Calu3 (cell line): ENCODE measurements at regions not wholly inside any gene's neighbourhood (a gene's known extent, or its start where the extent isn't known, plus 50 kb on each side); places are given as distances from the start of the nearest gene placed in this dataset.

ENCODE experiments used
- BruUV-seq: library from RNA; stranded (reverse); fragments of 400-500 nt; replicated peaks from 2 replicates; lab custom pipeline; 2021; lab: Mats Ljungman, UMichigan
- CTCF ChIA-PET: fragments of 300-600 bp; sonication (Branson Sonifier 250); formaldehyde crosslinking; loops from one replicate; lab custom pipeline; 2022; ENCODE audit warnings: antibody characterized with exemption; lab: Charles Lee
- DNase-seq: peaks from one replicate; pipeline ENCODE4 v3.0.0; 2022
- H3K27ac Mint-ChIP-seq: one replicate; pipeline ENCODE4 v1.8.0; 2022; ENCODE audit warnings: mixed read lengths; ENCODE audit not compliant: unreplicated experiment
- H3K27me3 Mint-ChIP-seq: one replicate; pipeline ENCODE4 v1.8.0; 2022; ENCODE audit warnings: mixed read lengths; ENCODE audit not compliant: unreplicated experiment
- H3K36me3 Mint-ChIP-seq: one replicate; pipeline ENCODE4 v1.8.0; 2022; ENCODE audit warnings: mild to moderate bottlenecking, moderate library complexity, mixed read lengths; ENCODE audit not compliant: insufficient read depth, unreplicated experiment
- H3K4me1 Mint-ChIP-seq: one replicate; pipeline ENCODE4 v1.8.0; 2022; ENCODE audit warnings: mild to moderate bottlenecking, low read depth, mixed read lengths; ENCODE audit not compliant: unreplicated experiment
- H3K4me3 Mint-ChIP-seq: one replicate; pipeline ENCODE4 v1.8.0; 2022; ENCODE audit warnings: mild to moderate bottlenecking, low read depth, moderate library complexity, mixed read lengths; ENCODE audit not compliant: unreplicated experiment
- H3K9me3 Mint-ChIP-seq: one replicate; pipeline ENCODE4 v1.8.0; 2022; ENCODE audit warnings: low read depth, mixed read lengths; ENCODE audit not compliant: unreplicated experiment
- intact Hi-C: fragments of 100-400 bp; cut with micrococcal nuclease; formaldehyde crosslinking; loops from one replicate; pipeline ENCODE4 v1.10.0; 2022; ENCODE audit not compliant: unreplicated experiment
- TF ChIP-seq, protein P1 (sequence below): fragments of 200-600 bp; IDR thresholded peaks from one replicate; pipeline ENCODE4 v1.8.0; 2022; ENCODE audit warnings: antibody characterized with exemption; ENCODE audit not compliant: unreplicated experiment

DNA sequence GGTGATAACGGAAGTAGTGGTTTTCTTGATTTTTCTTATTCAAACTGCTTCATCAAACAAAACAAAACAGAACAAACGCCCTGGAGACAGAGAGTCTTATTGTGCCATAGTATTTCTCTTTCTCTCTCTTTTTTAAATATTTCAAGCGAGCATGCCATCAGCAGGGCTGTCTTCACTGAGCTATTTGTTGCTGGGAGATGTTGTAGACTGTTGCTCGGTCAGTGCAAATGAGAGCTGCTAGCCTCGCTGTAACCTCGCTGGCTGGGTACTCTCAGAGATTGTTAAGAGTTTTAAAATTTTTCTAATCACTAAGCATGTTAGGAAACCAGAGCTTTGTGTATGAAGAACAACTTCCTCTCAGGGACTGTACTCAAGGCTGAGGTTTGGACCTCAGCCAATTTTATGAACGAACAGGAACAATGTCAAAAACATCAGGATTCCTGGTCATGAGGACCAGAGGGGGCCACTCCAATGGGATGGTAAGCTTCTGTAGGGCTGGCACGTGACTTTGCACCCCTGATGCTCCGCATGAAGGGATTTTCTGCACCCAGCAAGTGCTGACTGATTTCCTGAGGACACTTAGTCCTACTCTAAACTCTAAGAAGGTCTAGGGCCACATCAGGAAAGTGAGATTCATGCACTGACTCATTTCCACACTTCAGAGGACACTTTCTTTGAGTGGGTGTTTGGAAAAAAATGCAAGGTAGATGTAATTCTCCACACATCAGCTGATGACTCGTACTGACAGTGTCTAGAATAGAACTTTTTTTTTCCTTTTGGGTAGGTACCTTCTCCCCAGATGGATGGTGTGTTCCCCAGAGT, 59.8 kb upstream of the IL1R1 start:
- intact Hi-C loops = no loop called here
- TF ChIP-seq, protein P1, sequence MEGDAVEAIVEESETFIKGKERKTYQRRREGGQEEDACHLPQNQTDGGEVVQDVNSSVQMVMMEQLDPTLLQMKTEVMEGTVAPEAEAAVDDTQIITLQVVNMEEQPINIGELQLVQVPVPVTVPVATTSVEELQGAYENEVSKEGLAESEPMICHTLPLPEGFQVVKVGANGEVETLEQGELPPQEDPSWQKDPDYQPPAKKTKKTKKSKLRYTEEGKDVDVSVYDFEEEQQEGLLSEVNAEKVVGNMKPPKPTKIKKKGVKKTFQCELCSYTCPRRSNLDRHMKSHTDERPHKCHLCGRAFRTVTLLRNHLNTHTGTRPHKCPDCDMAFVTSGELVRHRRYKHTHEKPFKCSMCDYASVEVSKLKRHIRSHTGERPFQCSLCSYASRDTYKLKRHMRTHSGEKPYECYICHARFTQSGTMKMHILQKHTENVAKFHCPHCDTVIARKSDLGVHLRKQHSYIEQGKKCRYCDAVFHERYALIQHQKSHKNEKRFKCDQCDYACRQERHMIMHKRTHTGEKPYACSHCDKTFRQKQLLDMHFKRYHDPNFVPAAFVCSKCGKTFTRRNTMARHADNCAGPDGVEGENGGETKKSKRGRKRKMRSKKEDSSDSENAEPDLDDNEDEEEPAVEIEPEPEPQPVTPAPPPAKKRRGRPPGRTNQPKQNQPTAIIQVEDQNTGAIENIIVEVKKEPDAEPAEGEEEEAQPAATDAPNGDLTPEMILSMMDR = no peak
- peaks cover 16% of the 10 kb centered on the region for H3K4me1 Mint-ChIP-seq
- no peak overlapping the region for H3K4me3 Mint-ChIP-seq
- BruUV-seq = no TSS peak
- peak overlapping the region; percentile 13 for H3K27ac Mint-ChIP-seq
- CTCF ChIA-PET = interaction anchor here (1.0 to 1.8 kb wide), 2 partner anchors 49 to 199 kb away, joined by 3 to 5 read pairs; no protein-coding TSS in a partner anchor
- H3K27me3 Mint-ChIP-seq = no peaks in the 10 kb centered on the region
- no peaks in the 10 kb centered on the region for H3K36me3 Mint-ChIP-seq
- peaks cover 3% of the 10 kb centered on the region for H3K9me3 Mint-ChIP-seq
- DNase-seq = no peak

DNA sequence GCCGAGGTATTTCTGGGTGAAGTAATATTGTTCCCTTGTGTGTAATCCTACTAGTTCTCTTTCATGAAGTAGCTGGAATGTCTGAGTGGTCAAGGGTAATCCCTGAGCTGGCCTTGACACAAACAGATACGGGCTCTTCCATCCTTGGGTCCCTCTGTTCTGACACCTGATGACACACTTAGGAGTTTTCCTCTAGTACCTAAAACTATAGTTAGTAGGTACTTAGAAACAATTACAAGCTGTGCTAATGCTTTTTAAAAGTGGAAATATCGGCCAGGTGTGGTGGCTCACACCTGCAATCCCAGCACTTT, 59.2 kb upstream of the IL1R1 start:
- no peak for DNase-seq
- Mint-ChIP-seq H3K4me1 (peaks cover 15% of the 10 kb centered on the region), H3K9me3 (peaks cover 3% of the 10 kb centered on the region), H3K36me3 (no peaks in the 10 kb centered on the region), H3K4me3 (no peak overlapping the region), H3K27ac (no peak overlapping the region), H3K27me3 (no peaks in the 10 kb centered on the region)
- TF ChIP-seq, protein P1 = no peak
- intact Hi-C loops = no loop called here
- BruUV-seq = no TSS peak
- CTCF ChIA-PET = interaction anchor here (1.0 to 1.8 kb wide), 2 partner anchors 50 to 200 kb away, joined by 3 to 5 read pairs; no protein-coding TSS in a partner anchor

DNA sequence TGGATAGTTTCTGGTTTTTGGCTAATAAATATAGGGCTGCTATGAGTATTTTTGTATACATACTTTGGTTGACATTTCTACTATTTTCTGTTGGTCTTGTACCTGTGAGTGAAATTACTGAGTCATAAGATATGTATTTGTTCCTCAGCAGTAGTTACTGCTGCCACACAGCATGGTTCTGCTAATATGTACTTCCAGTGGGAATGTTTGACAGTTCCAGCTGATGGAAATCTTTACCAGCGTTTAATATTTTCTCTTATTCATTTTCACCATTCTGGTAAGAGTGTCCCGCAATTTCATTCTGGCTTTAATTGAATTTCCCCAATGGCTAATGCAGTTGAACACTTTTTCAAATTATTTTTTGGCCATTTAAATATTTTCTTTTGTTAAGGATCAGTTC, 57.9 kb upstream of the IL1R1 start:
- BruUV-seq = no TSS peak
- H3K27ac Mint-ChIP-seq = no peak overlapping the region
- no peaks in the 10 kb centered on the region for H3K36me3 Mint-ChIP-seq
- TF ChIP-seq, protein P1 = no peak
- CTCF ChIA-PET = no interaction called here
- no peaks in the 10 kb centered on the region for H3K27me3 Mint-ChIP-seq
- H3K9me3 Mint-ChIP-seq = peaks cover 3% of the 10 kb centered on the region
- no peak for DNase-seq
- peaks cover 10% of the 10 kb centered on the region for H3K4me1 Mint-ChIP-seq
- H3K4me3 Mint-ChIP-seq = no peak overlapping the region
- intact Hi-C loops = no loop called here

DNA sequence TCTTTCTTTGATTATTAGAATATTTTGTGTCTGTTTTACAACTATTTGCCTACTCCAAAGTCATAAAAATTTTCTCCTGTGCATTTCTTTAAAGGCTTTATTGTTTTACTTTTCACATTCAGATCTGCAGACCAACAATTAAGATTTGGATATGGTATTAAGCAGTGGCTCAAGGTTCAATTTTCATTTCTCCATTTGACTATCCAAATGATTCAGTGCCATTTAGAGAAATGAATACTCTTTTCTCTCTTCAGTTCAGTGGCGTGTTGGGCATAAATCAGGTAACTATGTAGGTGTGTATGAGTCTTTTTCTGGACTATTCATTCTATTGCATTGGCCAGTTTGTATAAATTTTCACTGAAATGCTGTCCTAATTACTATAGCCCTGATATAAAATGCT, 57.3 kb upstream of the IL1R1 start:
- Mint-ChIP-seq H3K27ac (no peak overlapping the region), H3K4me3 (no peak overlapping the region), H3K36me3 (no peaks in the 10 kb centered on the region), H3K4me1 (peaks cover 10% of the 10 kb centered on the region), H3K27me3 (no peaks in the 10 kb centered on the region), H3K9me3 (peaks cover 5% of the 10 kb centered on the region)
- TF ChIP-seq, protein P1 = no peak
- CTCF ChIA-PET = no interaction called here
- intact Hi-C loops = no loop called here
- BruUV-seq = no TSS peak
- DNase-seq = no peak
